ENCODE measurements at regions not wholly inside any gene's neighbourhood (a gene's known extent, or its start where the extent isn't known, plus 50 kb on each side); places are given as distances from the start of the nearest gene placed in this dataset.

DNA sequence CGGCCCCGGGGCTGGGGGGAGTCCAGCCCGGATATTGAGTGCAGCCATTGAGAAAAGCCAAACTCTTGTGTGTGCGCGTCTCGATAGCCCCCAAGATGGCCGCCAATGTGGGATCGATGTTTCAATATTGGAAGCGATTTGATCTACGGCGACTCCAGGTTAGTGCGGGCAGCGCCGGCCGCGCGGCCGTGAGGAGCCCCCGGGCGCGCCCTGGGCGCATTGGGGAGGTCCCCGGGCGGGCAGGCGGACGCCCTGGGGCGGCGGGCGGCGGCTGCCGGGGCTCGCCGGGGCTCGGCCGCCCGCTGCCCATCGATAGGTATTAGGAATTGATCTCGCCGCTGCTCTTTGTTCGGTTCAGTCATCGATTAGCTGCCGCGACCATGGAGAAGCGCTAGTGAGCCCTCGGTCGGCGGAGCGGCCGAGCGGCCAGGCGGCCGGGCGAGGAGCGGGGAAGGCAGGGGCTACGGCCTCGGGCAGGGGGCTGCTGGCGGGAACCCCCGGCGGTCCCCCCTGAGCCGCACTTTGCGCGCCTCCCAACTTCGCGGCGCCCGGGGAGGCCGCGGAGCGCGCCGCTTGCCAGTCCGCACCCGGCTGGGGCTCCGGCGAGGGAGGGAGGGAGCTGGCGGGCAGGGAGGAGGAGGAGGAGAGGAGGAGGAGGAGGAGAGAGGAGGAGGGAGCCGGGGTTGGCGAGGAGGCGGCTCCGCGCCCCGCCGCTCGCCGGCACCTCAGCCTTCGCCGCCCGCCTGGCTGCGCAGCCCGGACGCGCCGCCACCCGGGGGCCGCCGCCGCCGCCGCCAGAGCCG is 113.9 kb upstream of the MYL2 start, which contains the start of gene CUX2:
CUX2 (plus strand) TSS at position 83 of the 803 bp plus-strand sequence.
- no peak for DNase-seq

DNA sequence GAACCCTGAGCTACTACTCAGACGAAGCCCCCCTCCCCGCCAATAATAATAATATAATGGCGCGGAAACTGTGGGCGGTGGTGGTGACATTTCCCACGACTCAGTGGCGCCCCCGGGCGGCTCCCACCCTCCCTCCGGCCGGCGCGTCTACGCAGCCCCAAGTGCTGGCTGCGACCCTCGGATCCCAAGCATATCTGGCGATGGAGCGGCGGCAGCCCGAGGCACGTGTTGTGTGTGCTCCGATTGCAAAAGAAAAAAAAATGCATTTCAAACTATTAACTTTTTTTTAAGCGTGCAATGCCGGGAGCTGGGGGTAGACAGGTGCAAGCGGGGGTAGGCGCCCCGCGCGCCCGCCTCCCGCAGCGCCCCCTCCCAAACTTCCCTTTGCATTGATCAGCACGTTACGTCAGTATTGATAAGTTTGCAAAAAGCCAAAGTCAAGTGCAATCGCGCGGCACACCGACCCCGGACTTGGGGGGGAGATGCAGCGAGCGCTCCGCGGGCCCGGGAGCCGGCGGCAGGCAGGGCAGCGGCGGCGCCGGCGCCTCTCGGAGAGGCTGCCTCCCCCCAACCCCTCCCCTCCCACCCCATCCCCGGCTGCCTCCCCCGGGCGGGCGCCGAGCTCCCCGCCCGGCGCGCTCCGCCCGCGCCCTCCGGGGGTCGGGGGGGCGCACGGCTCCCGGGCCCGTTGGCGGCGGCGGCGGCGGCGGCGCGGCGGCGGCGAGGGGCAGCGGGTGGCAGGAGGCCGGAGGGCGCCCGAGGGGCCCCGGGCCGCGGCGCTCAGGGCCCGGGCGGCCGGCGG is 113.1 kb upstream of the MYL2 start:
- DNase-seq, result no peak

DNA sequence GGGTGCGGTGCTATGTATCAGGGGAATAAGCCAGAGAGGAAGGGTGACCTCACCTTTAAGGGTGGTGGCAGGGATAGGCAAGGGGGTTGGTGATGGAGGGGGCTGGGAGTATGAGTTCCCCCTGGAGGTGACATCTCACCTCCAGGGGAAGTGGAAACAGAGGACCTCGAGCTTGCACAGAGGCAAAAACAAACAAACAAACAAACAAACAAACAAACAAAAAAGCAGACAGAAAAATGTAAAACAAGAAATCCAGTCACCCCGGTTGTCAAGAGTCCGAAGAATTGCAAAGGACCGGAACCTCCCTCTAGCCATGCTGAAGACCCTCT is 112.2 kb upstream of the MYL2 start:
- no peak for DNase-seq

DNA sequence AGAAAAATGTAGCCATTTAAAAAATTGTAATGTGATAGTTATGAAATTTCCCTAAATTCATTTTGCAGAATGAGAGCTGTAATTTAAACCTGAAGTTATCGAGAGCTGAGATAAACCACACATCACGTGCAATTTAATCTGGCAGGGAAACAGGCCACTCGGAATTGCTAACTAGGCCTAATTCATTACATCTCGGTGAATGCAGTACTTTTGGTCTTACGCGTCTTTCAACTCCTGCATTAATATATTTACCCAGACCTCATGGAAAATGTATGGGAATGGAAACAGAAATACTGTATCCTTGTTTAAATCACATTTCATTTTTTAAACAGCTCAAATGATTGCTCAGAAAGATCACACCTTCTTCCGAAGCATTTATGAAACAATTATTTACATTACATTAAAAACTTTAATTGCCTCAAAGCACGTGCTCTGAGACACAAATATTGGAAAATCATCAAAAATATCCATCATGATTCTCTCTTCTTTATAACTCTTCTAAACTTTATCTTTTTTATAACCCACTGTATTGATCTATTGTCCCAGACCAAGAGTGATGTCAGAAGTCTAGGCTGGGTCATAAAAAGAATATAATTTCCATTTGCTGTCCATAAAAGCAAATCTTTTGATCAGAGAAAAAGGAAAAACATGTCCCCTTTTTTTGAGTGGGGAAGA is 111.7 kb upstream of the MYL2 start:
- no peak for DNase-seq

DNA sequence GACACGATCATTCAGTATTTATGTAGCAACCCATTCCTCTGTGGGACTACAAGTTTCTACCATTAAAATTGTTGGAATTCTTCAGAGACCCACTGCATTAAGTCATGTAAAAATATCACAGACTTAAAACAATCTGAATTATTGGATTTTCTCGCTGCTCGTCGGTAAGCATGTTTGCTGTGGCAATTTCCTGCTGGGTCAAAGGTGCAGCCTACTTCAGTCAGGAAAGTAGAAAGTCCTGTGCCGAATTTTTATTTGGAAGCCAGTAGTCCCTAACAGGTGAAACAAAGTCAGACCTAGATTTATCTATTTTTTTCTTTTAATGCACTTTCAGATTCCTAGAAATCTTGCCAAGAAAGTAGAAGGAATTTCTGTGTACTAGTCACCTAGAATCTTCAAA is 110.4 kb upstream of the MYL2 start:
- no peak for DNase-seq

DNA sequence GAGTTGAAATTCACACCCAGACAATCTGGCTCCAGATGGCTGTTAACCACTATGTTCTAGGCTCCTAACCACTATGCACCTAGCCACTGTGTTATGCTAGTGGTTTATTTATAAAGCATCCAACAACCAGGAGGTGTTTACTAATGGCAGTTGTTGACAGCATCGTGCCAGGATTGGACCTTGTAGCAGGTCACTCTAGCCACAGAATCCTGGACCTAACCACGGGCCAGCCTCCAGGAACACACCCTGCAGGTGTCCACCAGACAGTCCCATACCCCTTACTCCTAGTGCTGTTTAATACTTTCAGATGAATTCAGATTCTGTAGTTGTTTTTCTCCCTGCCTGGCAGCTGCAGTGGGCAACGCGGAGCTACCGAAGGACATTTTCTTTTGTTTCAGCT is 109.4 kb upstream of the MYL2 start:
- no peak for DNase-seq

DNA sequence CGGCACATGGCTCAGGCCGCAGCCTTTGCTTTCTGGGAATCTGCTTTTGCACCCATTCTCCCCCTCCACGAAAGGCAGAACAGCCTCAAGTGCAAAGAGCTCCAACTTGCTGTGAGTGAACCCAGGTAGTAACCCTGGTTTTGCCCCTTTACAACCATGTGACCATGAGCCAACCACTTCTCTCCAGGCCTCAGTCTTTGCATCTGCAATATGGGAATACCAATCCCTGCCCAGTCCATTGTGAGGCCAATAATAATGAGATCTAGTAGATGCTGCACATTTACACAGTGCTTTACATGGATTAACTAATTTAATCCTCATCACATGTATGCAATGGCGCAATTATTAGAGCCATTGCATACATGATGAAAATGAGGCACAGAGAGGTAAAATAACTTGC is 108.9 kb upstream of the MYL2 start:
- no peak for DNase-seq

DNA sequence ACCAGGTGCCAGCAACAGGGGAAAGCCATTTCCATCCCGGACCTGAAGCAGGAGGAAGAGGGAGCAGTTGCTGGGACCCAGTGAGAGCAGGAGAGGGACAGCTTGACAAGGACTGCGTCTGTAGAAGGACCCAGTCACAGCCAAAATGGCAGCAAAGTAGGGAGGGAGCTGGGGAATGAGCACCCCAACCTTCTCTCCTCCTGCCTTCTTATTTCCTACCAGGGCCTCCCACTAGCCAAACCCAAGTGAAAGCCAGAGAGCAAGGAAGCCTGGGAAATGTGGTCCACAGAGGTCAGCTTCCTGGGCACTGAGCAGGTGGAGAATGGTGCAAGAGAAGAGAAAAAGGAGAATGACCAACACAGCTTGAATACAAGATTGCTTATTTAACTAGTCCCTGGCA is 108.5 kb upstream of the MYL2 start:
- DNase-seq, result no peak

DNA sequence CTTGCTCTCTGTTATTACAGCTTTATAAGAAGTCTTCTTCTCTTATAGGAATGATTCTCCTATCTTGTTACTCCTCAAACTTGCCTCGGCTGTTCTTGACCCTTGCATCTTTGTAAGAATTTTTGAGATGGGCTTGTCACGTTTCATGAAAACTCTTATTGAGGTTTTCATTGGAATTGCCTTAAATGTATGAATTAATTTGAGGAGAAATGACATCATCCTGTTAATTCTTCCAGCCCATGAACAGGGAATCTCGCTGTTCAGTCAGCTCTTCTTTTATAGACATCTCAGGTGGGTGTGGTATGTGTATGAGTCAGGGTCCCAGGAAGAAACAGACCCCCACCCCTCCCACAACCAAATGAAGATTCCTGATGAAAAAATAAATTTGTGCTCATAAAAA is 107.1 kb upstream of the MYL2 start:
- no peak for DNase-seq

DNA sequence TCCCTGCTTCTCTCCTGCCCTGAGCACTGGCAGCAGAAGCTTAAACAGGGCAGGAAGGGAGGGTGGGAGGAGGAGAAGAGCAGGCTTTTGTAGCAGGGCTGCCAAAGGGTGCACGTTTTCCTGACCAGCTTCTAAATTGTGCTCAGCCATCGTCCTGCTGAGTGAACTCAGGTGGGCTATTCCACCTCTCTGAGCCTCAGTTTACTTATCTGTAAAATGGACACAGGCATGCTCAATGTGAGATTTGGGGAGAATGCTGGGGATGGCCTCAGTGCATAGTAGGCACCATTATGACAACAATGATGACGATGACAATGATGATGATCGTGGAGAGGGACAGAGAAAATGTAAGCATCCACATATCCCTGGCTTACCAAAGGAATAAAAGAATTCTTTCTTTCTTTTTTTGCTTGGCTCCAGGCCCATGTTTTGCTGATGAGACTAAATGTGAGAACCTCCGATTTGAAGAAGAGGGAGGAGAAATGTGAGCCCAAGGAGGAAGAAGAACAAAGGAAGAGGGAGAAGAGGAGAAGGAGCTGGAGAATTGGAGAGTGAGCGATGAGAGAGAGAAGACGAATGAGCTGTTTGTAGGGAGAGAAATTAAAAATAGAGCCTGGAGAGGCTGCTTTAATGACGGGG is 105.5 kb upstream of the MYL2 start:
- no peak for DNase-seq

DNA sequence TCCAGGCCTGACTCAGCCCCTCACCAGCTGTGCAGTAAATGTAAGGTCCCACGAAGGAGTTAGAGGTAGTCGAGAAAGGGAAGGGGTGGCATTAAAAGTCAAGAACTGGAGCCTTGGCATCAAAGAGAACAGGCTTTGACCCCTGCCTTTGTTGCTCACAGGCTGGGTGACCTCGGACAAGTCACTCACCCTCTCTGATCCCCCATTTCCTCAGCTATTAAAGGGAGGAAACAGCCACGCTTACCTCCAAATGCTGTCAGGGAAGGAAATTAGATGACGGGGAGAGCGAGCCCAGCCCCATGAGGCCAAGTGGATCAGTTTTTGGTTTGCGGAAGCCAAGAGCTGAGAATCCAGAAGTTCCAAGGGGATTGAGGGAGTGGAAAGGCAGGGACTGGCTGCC is 104.9 kb upstream of the MYL2 start:
- no peak for DNase-seq

DNA sequence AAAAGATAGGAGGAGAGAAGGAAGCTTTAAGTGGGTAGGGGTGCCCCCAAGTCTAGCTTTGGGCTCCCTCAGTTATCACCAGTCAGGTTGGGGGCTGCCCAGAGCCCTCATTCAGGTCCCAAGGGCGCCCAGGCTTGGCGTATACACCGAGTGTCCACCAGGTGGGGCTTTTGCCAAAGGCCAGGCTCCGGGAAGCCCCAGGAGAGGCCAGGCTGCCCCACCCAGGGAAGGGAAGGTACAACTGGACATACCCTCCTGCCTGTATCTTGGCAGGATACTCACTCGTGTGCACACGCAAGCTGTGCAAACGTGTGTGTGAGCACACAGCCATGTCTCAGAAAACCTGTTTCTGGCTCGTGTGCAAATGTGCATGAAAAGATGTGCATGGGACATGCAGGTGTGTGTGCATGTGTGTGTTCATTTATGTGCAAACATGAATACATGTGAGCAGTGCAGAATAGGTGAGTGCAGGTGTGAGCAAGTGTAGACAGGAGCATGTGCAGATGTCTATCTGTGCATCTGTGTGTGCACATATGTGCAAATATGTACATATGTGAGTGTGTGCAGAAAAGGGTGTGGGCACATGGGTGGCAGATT is 103.9 kb upstream of the MYL2 start:
- DNase-seq, result peak; percentile 1

DNA sequence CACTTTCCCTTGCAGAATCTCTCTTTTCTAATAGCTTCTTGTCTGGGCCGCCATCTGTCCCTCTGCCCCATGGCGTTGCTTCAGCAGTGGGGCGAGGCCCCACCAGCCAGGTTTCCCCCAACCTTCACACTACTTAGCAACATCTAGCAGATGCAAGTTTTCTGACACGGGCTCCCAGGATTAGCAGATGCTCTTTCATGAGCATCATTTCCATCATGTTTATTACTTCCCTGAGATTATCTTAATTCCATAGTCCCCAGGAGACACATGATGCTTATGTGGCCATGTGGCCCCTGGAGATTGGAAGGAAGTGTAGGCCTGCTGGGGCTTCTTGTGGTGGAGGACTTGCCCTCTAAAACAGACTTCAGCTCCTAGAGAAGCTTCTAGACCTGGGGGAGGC is 102.0 kb upstream of the MYL2 start:
- no peak for DNase-seq

DNA sequence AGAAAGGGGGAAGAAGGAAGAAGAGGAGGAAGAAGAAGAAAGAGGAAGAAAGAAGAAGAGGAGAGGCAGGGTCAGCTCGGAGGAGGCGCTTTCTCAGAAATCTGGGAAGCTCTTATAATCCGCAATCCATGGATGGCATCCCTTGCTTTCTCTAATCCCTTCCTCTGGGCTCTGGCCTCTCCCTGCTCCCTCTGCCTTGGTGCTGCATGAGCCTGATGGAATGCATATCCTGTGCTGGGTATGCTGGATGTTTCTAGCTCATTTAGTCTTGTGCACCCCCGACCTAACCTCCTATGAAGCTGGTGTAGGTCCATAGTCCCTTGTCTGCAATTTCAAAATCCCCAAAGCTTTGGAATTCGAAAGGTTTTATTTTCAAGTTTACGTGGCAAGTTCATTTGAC is 94.2 kb upstream of the MYL2 start:
- no peak for DNase-seq

DNA sequence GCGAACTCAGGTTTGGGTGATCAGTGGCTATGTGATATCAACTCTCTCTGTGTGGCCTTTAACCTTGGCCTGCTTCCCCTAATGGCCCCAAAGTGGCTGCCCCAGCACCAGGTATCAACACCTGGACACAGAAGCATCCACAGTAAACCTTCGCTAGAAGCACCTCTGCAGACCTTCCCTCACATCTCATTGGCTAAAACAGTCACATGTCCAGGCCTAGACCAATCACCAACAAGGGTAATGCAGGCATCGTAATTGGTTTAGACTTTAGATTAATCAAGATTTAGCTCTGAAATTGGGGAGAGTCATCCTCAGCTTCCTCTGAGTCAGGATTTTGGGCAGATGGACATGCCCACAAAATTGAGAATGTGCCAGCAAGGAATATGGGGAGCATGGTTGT is 92.5 kb upstream of the MYL2 start:
- DNase-seq, result no peak

DNA sequence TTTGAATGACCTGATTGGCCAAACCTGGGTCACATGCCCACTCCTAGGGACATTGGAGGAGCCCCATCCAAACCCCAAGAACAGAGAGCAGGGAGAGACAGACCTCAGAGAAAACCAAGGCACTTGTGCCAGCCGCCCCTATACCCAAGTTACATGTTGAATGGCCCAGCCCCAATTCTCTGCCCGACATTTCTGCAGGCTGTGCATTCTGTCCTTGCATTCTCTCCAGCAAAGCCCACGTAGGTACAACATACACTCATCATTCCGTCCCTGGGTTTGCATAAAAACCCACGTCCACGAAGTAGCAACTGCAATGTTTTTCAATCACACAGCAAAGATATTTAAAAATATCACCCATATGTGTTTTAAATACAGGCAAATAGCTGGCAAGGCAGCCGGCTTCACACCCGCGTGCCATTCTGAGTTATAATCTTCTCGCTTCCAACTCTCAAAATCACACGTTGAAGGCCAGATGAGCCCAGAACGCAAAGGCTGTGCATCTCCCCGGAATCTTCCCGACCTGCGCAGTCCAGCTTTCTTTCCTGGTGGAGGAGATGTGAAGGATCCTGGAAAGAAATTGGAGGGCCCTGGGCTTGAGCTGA is 91.7 kb upstream of the MYL2 start:
- no peak for DNase-seq

DNA sequence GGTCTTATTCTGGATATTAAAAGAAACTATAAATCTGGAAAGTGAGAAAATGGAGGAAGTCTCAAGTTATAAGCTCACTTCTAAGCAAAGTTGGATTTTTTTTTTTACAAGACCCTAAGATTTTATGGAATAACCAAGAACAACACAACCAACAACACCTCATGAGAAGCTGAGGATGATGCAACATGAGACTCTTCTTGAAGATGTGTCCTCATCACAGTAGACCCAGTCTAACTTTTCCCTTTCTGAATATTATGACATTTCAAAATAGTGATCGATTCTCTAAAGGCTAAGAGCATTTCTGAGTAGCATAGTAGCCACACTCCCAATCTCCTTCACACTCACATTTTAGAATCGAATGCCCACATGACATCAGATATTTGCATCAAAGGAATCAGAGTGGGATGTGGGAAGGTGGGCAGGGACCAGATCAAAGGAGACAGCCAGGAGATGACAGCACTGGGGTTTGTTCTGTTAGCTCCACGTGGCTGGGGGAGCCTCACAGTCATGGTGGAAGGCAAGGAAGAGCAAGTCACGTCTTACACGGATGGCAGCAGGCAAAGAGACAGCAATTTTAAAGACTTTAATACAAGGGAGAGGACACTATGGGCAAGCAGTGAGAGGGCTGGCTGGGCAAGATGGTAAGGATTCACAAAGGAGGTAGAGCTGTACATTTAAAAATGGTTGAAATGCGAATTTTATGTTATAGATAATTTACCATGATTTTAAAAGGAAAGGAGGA is 90.7 kb upstream of the MYL2 start:
- DNase-seq, result no peak

DNA sequence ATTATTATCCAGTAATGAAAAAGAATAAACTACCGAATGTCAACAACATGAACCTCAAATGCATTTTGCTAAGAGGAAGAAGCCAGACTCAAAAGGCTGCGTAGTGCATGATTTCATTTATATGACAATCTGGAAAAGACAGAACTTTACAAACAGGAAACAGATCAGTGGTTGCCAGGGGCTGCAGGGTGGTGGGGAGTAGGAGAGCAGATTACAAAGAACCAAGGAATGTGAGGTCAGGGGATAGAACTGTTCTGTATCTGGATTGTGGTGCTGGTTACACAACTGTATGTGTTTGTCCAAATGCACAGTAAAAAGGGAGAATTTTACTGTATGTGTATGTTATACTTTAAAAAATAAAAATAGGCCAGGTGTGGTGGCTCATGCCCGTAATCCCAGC is 89.7 kb upstream of the MYL2 start:
- DNase-seq, result no peak

DNA sequence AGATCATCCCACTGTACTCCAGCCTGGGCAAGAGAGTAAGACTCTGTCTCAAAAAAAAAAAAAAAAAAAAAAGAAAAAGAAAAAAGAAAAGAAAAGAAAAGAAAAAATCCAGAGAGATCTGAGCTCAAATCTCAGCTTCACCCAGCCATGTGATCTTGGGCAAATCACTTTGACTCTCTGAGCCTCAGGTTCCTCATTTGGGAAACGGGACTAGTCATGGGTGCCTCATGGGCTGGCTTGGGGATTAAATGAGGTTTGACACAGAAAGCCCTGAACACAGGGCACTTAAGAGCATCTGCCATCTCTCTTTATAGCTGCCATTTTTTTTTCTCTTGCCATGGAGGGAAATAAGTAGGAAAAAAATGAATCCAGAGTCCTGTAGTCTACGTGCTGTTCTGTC is 86.2 kb upstream of the MYL2 start:
- DNase-seq, result no peak

DNA sequence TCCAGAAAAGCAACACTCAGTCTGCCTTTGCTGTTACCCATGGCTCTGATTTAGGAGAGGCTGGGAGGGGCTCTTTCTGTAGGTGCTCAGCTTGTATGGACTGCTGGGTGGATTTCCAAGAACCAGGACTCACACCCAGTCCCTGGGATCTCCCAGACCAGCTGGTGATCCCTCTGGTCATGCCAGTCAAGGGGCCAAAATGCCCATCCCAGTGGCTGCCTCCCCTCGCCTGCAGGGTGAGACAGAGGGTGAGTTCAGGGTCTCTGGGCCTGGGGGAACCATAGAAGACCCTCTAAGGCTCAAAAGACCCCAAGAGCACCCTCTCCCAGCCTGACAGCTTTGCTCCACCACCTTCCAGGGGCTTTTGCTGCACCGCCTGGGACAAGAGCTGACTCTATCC is 78.6 kb upstream of the MYL2 start:
- DNase-seq, result no peak

DNA sequence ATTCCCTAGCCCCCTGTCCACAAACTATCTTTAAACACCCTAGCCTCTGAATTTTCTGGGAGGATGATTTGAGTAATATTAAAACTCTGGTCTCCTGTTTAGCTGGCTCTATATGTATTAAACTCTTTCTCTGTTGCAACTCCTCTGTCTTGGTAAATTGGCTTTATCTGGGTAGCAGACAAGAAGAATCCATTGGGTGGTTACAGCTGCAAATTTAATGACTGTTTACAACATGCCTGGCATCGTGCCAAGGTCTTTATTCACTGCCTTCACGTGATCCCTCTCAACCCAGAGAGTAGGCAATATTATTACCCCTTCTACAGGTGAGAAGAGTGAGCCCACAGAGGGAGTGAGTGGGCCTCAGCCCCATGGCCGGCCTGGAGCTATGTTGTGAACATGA is 77.8 kb upstream of the MYL2 start:
- no peak for DNase-seq

DNA sequence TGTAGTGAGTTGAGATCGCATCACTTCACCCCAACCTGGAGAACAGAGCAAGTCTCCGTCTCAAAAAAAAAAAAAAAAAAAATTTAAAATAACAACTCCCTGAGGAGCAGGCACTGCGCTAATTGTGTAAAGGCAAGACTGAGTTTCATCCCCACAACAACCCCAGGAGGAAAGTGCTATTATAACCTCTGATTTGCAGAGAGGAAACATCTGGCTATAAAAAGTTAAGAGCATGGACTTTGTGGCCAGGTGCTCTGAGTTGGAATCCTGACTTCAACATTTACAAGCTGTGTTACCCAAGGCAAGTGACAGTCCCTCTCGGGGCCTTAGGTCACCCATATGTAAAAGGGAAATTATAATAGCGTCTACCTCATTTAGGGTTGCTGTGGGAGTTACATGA is 76.0 kb upstream of the MYL2 start:
- DNase-seq, result no peak

Data from NCI-H2029 (cell line).